ENCODE measurements at regions not wholly inside any gene's neighbourhood (a gene's known extent, or its start where the extent isn't known, plus 50 kb on each side); places are given as distances from the start of the nearest gene placed in this dataset.

GRCh38 chr1:14071581-14071980, 371.6 kb downstream of the PRDM2 start:
- TF ChIP-seq CTCF (conservative IDR thresholded peaks at IDR 0.05; ENCODE audit: low read depth, low read length) (no peak), EZH2 (IDR thresholded peaks at IDR 0.05; ENCODE audit: borderline replicate concordance, low read depth, low read length, poor library complexity, severe bottlenecking) (no peak)

Measured in A673 (cell line).